HG03442 (cell line): ENCODE measurements at regions not wholly inside any gene's neighbourhood (a gene's known extent, or its start where the extent isn't known, plus 50 kb on each side); places are given as distances from the start of the nearest gene placed in this dataset.

Experiments used
- ATAC-seq: cut with Tn5 transposase; IDR thresholded peaks from one replicate; pipeline ENCODE4 v1.9.1; 2021; ENCODE audit warnings: mild to moderate bottlenecking, moderate library complexity; ENCODE audit not compliant: unreplicated experiment

- ATAC-seq, result no peak
Measured at GRCh38 chr9:36763778-36764177, 191.1 kb downstream of the MELK start.

- no peak for ATAC-seq
Measured at GRCh38 chr9:36764364-36765076, 191.8 kb downstream of the MELK start.

- ATAC-seq, result no peak
Measured at GRCh38 chr9:36765077-36765390, 192.3 kb downstream of the MELK start.

GRCh38 chr9:36765468-36766341 is 193.0 kb downstream of the MELK start:
- peak; percentile 97 for ATAC-seq

- no peak for ATAC-seq
Measured at GRCh38 chr9:36768677-36769076, 196.0 kb downstream of the MELK start.

GRCh38 chr9:36770025-36770424 is 197.3 kb downstream of the MELK start:
- no peak for ATAC-seq

- ATAC-seq, result no peak
Measured at GRCh38 chr9:36772449-36773403, 200.0 kb downstream of the MELK start.

- no peak for ATAC-seq
Measured at GRCh38 chr9:36778682-36779081, 206.0 kb downstream of the MELK start.

GRCh38 chr9:36779582-36779981 is 206.9 kb downstream of the MELK start:
- ATAC-seq, result no peak

- no peak for ATAC-seq
Measured at GRCh38 chr9:36780186-36780585, 207.5 kb downstream of the MELK start.

GRCh38 chr9:36781533-36781932 is 208.8 kb downstream of the MELK start:
- ATAC-seq, result no peak
